HG02623 (cell line): ENCODE measurements at regions not wholly inside any gene's neighbourhood (a gene's known extent, or its start where the extent isn't known, plus 50 kb on each side); places are given as distances from the start of the nearest gene placed in this dataset.

Experiments
- ATAC-seq: cut with Tn5 transposase; IDR thresholded peaks from one replicate; pipeline ENCODE4 v1.9.1; 2021; ENCODE audit warnings: moderate library complexity; ENCODE audit not compliant: unreplicated experiment

- no peak for ATAC-seq
These were observed 52.8 kb upstream of the MEIS1 start for GRCh38 chr2:66382091-66382490.

GRCh38 chr2:66379473-66379872 lies 55.5 kb upstream of the MEIS1 start:
- no peak for ATAC-seq

DNA sequence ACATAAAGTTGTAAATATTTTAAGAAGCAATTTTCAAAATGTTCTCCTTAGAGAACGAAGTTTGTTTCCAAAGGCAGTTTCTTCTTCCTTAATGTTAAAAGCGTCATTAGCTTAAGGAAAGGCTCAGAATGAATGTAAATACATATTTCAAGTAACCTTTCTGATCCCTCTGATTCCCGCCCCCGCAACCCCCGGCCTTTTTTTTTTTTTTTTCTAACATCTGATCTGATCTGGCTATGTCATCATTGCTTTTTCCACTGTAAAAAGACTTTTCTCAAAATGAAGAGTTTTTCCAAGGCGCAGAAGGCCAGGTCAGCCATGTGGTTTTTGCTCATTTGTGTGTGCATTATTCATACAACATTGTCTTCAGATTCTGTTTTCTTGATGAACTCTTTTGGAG lies 57.1 kb upstream of the MEIS1 start:
- ATAC-seq, result no peak

DNA sequence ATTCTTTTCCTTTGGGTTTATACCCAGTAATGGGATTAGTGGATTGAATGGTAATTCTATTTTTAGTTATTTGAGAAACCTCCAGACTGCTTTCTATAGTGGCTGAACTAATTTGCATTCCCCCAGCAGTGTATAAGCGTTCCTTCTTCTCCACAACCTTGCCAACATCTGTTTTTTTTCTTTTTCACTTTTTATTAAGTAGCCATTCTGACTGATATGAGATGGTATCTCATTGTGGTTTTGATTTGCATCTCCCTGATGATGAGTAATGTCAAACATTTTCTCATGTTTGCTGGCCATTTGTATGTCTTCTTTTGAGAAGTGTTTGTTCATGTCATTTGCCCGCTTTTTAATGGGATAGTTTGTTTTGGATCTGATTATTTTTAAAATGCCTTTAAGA lies 64.1 kb upstream of the MEIS1 start:
- no peak for ATAC-seq

DNA sequence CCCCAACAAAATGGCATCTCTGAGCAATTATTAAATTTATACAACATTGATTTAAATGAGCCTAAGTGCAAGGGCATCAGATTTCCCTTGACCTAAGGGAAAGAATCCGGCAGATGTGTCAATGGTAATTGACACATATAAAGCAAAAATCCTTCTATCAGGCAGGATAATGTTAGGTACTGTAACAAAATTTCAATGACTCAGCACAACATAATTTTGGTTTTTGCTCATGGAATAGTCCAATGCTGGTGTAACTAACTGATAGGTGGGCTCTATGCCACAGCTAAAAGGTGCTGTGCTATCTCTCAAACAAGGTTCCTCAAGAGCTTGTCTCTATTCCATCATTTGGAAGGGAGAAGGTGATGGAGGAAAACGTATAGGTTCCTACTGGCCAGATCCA lies 68.3 kb upstream of the MEIS1 start:
- no peak for ATAC-seq

DNA sequence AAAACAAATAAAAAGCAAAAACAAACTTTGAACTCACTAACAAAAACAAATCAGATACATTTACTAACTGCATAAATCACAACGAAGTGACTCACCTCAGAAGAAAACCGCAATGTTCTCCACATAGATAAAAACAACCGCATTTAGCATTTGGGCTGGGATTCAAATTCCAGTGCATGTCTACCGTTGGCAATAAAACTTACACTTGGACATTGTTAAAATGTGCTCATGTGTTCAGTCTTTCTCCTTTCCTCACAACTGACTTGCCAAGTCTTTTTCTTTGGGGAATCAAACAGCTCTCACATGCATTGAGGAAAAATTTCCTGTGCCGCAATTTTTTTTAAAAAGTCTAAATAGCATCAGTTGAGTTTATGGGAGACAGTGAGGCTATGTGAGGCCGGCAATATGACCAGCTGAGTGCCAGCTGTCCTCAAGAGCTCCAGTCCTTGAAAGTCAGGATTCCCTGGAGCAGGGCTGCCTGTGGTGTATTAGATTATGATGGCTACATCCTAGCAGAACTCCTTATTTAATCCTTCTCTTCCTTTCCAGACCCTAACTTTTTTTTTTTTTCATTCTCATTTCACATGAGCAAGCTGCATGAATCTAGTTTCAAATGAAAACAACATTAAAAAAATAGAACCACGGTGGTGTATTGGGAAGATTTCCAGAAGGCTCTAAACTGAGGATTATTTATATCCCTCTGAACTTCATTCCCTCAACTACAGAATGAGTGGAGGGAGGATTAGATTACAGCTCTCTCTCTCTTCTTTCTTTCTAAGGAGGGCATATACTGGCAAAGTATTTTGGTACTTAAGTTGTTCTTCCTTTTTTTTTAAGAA lies 70.2 kb upstream of the MEIS1 start:
- ATAC-seq, result no peak

DNA sequence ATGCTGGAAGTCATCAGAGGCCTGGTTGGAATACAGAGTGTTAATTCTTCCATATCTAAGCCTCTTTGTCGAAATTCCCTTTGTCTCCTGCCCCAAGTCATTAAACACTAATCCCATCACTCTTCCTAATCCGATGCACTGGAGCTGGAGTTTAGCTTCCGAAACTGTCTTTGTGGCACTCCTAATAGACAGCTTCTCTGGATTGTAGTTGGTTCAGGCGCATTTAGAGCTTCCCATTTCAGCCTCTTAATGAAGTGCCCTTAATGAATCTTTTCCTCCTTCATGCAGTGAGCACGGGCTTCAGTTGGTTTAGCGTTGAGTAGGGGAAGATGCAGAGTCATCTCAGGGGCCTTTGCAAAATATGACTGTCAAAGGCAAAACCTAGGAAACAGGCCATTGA lies 72.2 kb upstream of the MEIS1 start:
- ATAC-seq, result no peak

DNA sequence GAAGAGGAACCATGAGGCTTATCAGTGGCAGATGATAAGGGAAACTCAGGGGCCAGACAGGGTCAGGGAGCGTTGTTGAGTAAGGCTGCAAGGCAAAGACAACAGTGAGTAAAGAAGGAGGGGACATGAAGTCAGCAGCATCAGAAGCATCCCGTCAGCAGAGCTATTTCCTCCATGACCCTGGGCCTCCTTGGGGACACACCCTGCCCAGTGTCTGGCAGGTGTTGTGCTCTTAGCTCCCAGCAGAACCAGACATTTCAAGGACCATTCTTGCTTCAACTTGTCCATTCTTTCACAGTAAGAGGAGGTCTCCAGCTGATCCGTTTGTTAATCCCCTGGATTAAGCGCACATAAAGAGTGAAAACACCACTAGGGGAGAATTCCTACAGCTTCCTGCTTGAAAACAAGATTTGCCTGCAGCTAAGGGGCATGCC lies 88.7 kb upstream of the MEIS1 start:
- ATAC-seq, result no peak

DNA sequence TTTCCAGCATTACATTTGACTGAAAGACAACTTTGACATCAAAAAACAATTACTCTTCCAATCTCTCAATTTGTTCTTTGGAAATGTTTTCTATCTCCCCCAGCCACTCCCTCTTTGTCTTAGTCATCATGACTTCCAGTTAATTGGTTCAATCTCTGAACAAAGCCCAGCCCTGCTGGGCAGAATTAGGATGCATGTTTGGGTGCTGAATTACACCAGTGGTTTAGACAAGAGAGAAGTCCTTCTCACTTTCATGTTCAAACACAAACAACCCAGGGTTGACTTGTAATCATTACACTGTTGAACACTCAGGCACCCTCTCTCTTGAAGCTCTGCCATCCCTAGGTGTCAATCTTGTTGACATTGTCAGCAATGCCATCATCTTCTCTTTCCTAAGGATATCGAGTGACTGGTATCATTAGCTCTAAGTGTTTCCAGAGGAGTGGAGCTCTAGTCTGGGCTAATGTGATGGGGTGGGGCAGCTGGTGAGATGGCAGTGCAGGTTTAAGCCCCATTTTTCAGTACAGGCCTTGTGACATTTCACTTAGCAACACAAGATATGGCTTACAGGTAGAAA lies 90.8 kb upstream of the MEIS1 start:
- ATAC-seq, result no peak

DNA sequence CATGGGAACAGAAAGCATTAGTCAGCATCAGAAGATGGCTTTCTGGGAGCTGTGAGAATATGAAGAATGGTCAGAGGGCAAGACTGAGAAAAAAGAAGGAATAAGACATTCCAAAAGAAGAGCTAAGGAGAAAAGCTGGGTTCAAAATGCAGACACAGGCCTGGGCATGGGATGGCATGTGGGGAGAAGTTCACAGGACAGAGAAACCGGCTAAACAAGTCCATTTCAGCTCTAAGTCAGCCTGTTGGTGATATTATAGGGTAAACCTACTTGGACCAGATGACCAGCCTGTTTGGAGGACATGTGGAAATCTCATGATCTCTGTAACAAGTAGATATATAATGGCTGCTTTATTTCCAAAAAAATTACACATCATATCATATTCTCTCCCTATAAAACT lies 91.7 kb upstream of the MEIS1 start:
- ATAC-seq, result no peak

DNA sequence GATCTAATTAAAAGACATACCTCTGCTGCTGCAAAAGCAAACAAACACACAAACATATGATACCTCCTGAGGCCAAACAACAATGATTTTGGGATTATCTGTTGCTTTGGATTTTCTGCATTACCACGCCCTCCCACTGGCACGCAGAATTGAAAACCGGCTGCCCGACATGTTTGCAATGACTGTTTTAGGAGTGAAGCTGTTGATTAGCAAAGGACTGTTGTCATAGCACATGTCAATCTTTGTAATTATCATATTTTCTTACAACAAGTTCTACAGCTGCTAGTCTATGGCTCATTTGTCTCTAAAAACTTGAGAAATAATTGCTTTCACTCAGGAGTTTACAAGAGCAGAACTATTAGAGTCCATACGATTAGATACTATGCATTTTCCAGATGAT lies 94.4 kb upstream of the MEIS1 start:
- no peak for ATAC-seq

GRCh38 chr2:66334237-66335029 lies 100.5 kb upstream of the MEIS1 start:
- no peak for ATAC-seq

DNA sequence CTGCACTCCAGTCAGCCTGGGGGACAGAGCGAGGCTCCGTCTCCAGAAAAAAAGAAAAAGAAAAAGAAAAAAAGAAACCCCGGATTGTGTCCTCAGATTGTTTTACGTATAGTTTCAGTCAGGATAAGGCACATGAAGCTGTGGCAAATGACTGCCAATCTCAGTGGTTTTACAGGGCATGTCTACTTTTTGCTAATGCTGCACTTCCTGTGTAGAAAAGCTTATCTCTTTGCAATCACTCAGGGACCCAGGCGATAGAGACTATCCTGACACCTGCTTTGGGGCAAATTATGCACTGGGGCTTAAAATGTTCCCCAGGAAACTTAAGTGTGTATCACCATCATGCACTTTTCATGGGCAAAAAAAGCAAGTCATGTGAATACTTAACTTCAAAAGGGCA lies 103.7 kb upstream of the MEIS1 start:
- no peak for ATAC-seq

GRCh38 chr2:66329081-66329605 lies 105.8 kb upstream of the MEIS1 start:
- ATAC-seq, result no peak

DNA sequence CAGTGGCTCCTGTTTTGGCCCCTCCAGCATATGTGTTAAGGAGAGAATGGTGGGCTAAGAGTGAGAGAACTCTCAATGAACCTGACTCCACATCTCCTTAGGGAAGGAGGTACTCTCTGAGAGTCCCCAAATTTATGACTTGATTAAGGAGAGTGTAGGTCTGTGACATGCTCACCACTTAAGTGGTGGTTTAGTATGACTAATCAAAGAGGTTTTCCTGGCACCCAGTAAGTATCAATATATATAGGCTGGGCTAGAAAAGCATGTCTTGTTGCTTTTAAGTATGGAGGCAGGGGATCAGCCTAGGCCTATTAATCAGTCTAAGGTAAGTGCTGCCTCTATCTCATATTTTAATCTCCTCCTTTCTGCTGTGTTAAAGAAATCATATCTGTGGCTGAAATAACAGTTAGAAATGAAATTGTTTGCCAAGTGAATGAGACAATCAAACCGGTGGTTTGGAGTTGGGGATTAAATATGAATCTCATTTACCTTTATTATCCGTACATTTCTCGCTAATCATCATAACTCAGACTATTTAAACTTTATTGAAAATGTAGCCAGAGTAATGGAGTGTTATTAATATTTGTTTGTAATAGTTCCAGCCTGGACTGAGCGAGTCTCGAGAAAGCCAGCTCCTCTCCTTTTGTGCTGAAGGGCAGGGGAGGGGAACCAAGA lies 107.7 kb upstream of the MEIS1 start:
- no peak for ATAC-seq

GRCh38 chr2:66324909-66325528 lies 109.9 kb upstream of the MEIS1 start:
- ATAC-seq, result no peak

DNA sequence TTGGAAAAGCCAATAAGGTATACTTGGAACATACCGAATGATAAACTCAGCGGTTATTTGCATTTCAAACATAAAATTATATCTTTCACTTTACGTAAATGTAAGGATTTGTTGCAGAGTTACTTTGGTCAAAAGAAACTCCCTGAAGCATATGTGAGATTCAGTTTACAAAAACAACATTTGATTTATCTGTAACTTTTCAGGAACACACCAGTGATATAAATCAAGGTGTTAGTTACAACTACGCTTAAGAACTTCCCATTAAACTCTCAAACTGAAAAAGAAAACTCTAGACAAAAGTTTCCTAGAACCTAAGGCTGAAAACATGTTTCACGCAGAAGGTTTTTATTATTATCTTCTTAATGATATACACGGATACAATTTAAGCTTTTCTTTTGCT lies 110.6 kb upstream of the MEIS1 start:
- no peak for ATAC-seq

- no peak for ATAC-seq
These were observed 111.5 kb upstream of the MEIS1 start for GRCh38 chr2:66323406-66323805.

DNA sequence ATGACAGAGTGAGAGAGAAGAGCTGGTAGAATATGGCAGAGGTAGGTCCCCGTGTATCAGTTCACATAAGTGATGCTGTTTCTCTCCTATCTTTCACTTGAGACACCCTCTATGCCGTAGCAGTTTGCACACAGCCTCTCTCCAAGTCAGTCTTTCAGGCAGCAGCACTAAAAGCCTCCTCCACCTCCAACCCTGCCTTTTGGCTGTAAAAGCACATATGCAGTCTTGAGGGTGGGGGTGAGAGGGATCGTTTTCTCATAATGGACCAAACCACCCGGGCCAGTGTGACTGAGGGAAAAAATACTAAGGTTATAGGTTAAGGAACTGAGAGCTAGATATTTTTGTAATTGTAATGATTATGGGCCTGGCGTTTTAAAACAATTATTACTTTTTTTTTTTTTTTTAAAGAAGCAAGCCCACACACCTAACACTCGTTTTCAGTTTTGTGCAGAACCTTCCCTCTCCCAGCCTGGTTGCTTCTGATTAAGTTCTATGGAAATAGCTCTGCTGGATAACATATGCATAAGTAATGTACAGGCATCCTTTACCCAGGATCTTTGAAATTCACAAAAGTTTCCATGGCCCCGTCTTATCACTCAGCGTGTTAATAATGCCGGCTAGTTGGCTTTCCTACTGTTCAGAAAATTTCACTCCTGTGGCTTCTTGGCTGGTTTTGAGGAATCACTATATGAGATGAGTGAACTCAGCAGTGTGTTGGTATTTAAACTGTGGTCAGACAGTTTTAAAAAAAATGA lies 112.2 kb upstream of the MEIS1 start:
- ATAC-seq, result no peak

GRCh38 chr2:66318009-66318561 lies 116.8 kb upstream of the MEIS1 start:
- ATAC-seq, result no peak
